ENCODE measurements at regions not wholly inside any gene's neighbourhood (a gene's known extent, or its start where the extent isn't known, plus 50 kb on each side); places are given as distances from the start of the nearest gene placed in this dataset.

GRCh38 chr9:7509576-7510145, 289.9 kb downstream of the DMAC1 start:
- ChIA-PET CTCF (interaction anchor here (0.6 to 1.0 kb wide), 2 partner anchors 9 to 110 kb away, joined by 3 read pairs; no protein-coding TSS in a partner anchor), POLR2A (no interaction called here)
- H3K4me1 Mint-ChIP-seq (ENCODE audit: insufficient read depth, unreplicated experiment), result no peaks in the 10 kb centered on the region
- no peak for DNase-seq (ENCODE audit: unreplicated experiment)
- BruUV-seq (replicated peaks), result no TSS peak
- H3K36me3 Mint-ChIP-seq (ENCODE audit: insufficient read depth, unreplicated experiment), result no peaks in the 10 kb centered on the region
- no peak for TF ChIP-seq CTCF (IDR thresholded peaks at IDR 0.05; ENCODE audit: unreplicated experiment)
- H3K9me3 Mint-ChIP-seq (ENCODE audit: unreplicated experiment), result no peaks in the 10 kb centered on the region
- no peak overlapping the region for H3K27ac Mint-ChIP-seq (ENCODE audit: low read depth, unreplicated experiment)
- no peaks in the 10 kb centered on the region for H3K27me3 Mint-ChIP-seq (ENCODE audit: insufficient read depth, unreplicated experiment)
- no peak overlapping the region for H3K4me3 Mint-ChIP-seq (ENCODE audit: unreplicated experiment)
- intact Hi-C loops (cut with micrococcal nuclease), result no loop called here

GRCh38 chr9:7508516-7508915, 291.1 kb downstream of the DMAC1 start:
- DNase-seq (ENCODE audit: unreplicated experiment), result no peak
- no peak overlapping the region for H3K4me3 Mint-ChIP-seq (ENCODE audit: unreplicated experiment)
- ChIA-PET POLR2A (no interaction called here), CTCF (no interaction called here)
- H3K27me3 Mint-ChIP-seq (ENCODE audit: insufficient read depth, unreplicated experiment), result no peaks in the 10 kb centered on the region
- no peaks in the 10 kb centered on the region for H3K36me3 Mint-ChIP-seq (ENCODE audit: insufficient read depth, unreplicated experiment)
- no peaks in the 10 kb centered on the region for H3K4me1 Mint-ChIP-seq (ENCODE audit: insufficient read depth, unreplicated experiment)
- no peaks in the 10 kb centered on the region for H3K9me3 Mint-ChIP-seq (ENCODE audit: unreplicated experiment)
- intact Hi-C loops (cut with micrococcal nuclease), result no loop called here
- no TSS peak for BruUV-seq (replicated peaks)
- no peak for TF ChIP-seq CTCF (IDR thresholded peaks at IDR 0.05; ENCODE audit: unreplicated experiment)
- H3K27ac Mint-ChIP-seq (ENCODE audit: low read depth, unreplicated experiment), result no peak overlapping the region

GRCh38 chr9:7507566-7508270, 291.9 kb downstream of the DMAC1 start:
- H3K9me3 Mint-ChIP-seq (ENCODE audit: unreplicated experiment), result no peaks in the 10 kb centered on the region
- H3K4me3 Mint-ChIP-seq (ENCODE audit: unreplicated experiment), result no peak overlapping the region
- no peaks in the 10 kb centered on the region for H3K36me3 Mint-ChIP-seq (ENCODE audit: insufficient read depth, unreplicated experiment)
- DNase-seq (ENCODE audit: unreplicated experiment), result no peak
- no TSS peak for BruUV-seq (replicated peaks)
- CTCF ChIA-PET, result interaction anchor here (0.7 kb wide), 1 partner anchor 53 kb away, joined by 3 read pairs; no protein-coding TSS in a partner anchor
- H3K4me1 Mint-ChIP-seq (ENCODE audit: insufficient read depth, unreplicated experiment), result no peaks in the 10 kb centered on the region
- POLR2A ChIA-PET, result no interaction called here
- no peaks in the 10 kb centered on the region for H3K27me3 Mint-ChIP-seq (ENCODE audit: insufficient read depth, unreplicated experiment)
- H3K27ac Mint-ChIP-seq (ENCODE audit: low read depth, unreplicated experiment), result no peak overlapping the region
- TF ChIP-seq CTCF (IDR thresholded peaks at IDR 0.05; ENCODE audit: unreplicated experiment), result no peak
- intact Hi-C loops (cut with micrococcal nuclease), result no loop called here

- no peaks in the 10 kb centered on the region for H3K4me1 Mint-ChIP-seq (ENCODE audit: insufficient read depth, unreplicated experiment)
- no peak for DNase-seq (ENCODE audit: unreplicated experiment)
- no peaks in the 10 kb centered on the region for H3K9me3 Mint-ChIP-seq (ENCODE audit: unreplicated experiment)
- intact Hi-C loops (cut with micrococcal nuclease), result no loop called here
- no TSS peak for BruUV-seq (replicated peaks)
- ChIA-PET CTCF (interaction anchor here (0.7 kb wide), 1 partner anchor 52 kb away, joined by 3 read pairs; no protein-coding TSS in a partner anchor), POLR2A (no interaction called here)
- TF ChIP-seq CTCF (IDR thresholded peaks at IDR 0.05; ENCODE audit: unreplicated experiment), result no peak
- H3K36me3 Mint-ChIP-seq (ENCODE audit: insufficient read depth, unreplicated experiment), result no peaks in the 10 kb centered on the region
- no peak overlapping the region for H3K27ac Mint-ChIP-seq (ENCODE audit: low read depth, unreplicated experiment)
- H3K4me3 Mint-ChIP-seq (ENCODE audit: unreplicated experiment), result no peak overlapping the region
- no peaks in the 10 kb centered on the region for H3K27me3 Mint-ChIP-seq (ENCODE audit: insufficient read depth, unreplicated experiment)
Measured at GRCh38 chr9:7507026-7507425, 292.6 kb downstream of the DMAC1 start.
